Liver (tissue), 3 donors: ENCODE measurements at regions not wholly inside any gene's neighbourhood (a gene's known extent, or its start where the extent isn't known, plus 50 kb on each side); places are given as distances from the start of the nearest gene placed in this dataset.

ENCODE experiments used
- CTCF ChIP-seq: fragments of 150-350 bp; IDR thresholded peaks from 2 replicates; pipeline ENCODE4 v1.5.1; 2017; ENCODE audit warnings: improper control_type of control experiment, low read depth, low read length; ENCODE audit not compliant: missing input control
- EGR1 ChIP-seq, 2 donors: IDR thresholded peaks; 2 replicates each; pipeline ENCODE4 v1.6.1; 2016 to 2018; ENCODE audit warnings: antibody characterized with exemption in 2 of 2, low read depth in 2 of 2
- FOXA1 ChIP-seq: IDR thresholded peaks from 2 replicates; pipeline ENCODE4 v1.6.1; 2016; ENCODE audit warnings: antibody characterized with exemption
- GABPA ChIP-seq, 2 donors: IDR thresholded peaks in 1 of 2; conservative IDR thresholded peaks in 1 of 2; 2 replicates each; pipeline ENCODE4 v1.6.1; 2016; ENCODE audit warnings: antibody characterized with exemption in 2 of 2, mild to moderate bottlenecking in 1 of 2, moderate library complexity in 1 of 2
- JUND ChIP-seq, 2 donors: IDR thresholded peaks; 2 replicates each; pipeline ENCODE4 v1.6.1; 2016; ENCODE audit warnings: antibody characterized with exemption in 2 of 2
- MAX ChIP-seq: IDR thresholded peaks from 2 replicates; pipeline ENCODE4 v1.6.1; 2016; ENCODE audit warnings: antibody characterized with exemption
- NR2F2 ChIP-seq: IDR thresholded peaks from 2 replicates; pipeline ENCODE4 v1.6.1; 2016; ENCODE audit warnings: antibody characterized with exemption
- RAD21 ChIP-seq, 2 donors: IDR thresholded peaks; 2 replicates each; pipeline ENCODE4 v1.6.1; 2016; ENCODE audit warnings: antibody characterized with exemption in 2 of 2, mild to moderate bottlenecking in 2 of 2
- REST ChIP-seq: IDR thresholded peaks from 2 replicates; pipeline ENCODE4 v1.6.1; 2016; ENCODE audit warnings: antibody characterized with exemption, mild to moderate bottlenecking
- RXRA ChIP-seq, 2 donors: IDR thresholded peaks; 2 replicates each; pipeline ENCODE4 v1.6.1; 2017 to 2018; ENCODE audit warnings: antibody characterized with exemption in 2 of 2, mild to moderate bottlenecking in 1 of 2
- TAF1 ChIP-seq: conservative IDR thresholded peaks from 2 replicates; pipeline ENCODE4 v1.6.1; 2016; ENCODE audit warnings: antibody characterized with exemption, mild to moderate bottlenecking
- YY1 ChIP-seq: IDR thresholded peaks from 2 replicates; pipeline ENCODE4 v1.6.1; 2016; ENCODE audit warnings: antibody characterized with exemption, mild to moderate bottlenecking
- TF ChIP-seq, protein P1 (sequence below): IDR thresholded peaks from 2 replicates; pipeline ENCODE4 v1.6.1; 2016; ENCODE audit warnings: antibody characterized with exemption
- donor health status: healthy.
- donor health status: healthy.

DNA sequence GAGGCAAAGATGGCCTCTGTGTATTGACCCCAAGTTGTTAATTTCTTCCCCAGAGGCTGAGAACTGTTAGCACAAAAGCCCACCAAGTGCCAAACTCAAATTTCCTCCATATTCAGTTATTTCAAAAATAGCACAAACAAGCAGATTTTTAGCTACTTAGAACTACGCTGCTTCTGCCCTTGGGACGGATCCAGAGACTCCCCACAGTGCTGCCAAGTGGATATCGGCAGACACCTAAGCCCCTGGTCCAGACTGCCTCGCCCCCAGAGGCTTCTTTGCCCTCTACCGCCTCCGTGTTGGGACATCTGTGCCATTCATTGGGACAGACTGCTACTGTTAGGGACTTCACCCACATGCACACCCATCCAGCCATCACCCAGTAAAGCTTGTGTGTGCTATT lies 188.3 kb downstream of the POSTN start:
- no peak for TF ChIP-seq CTCF
- TF ChIP-seq, protein P1, sequence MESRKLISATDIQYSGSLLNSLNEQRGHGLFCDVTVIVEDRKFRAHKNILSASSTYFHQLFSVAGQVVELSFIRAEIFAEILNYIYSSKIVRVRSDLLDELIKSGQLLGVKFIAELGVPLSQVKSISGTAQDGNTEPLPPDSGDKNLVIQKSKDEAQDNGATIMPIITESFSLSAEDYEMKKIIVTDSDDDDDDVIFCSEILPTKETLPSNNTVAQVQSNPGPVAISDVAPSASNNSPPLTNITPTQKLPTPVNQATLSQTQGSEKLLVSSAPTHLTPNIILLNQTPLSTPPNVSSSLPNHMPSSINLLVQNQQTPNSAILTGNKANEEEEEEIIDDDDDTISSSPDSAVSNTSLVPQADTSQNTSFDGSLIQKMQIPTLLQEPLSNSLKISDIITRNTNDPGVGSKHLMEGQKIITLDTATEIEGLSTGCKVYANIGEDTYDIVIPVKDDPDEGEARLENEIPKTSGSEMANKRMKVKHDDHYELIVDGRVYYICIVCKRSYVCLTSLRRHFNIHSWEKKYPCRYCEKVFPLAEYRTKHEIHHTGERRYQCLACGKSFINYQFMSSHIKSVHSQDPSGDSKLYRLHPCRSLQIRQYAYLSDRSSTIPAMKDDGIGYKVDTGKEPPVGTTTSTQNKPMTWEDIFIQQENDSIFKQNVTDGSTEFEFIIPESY = no peak
- no peak for TF ChIP-seq REST
- TF ChIP-seq GABPA (IDR thresholded peaks at IDR 0.05 in 1 of 2, conservative IDR thresholded peaks at IDR 0.05 in 1 of 2) = no peak
- TF ChIP-seq RXRA (IDR thresholded peaks at IDR 0.05) = no peak
- TF ChIP-seq MAX = no peak
- TF ChIP-seq RAD21 (IDR thresholded peaks at IDR 0.05) = no peak
- TF ChIP-seq YY1 = no peak
- TF ChIP-seq EGR1 (IDR thresholded peaks at IDR 0.05; ENCODE audit: low read depth in 2 of 2) = no peak
- TF ChIP-seq FOXA1 = no peak
- no peak for TF ChIP-seq TAF1
- no peak for TF ChIP-seq JUND (IDR thresholded peaks at IDR 0.05)
- TF ChIP-seq NR2F2 = no peak
